HCT116 (cell line): ENCODE measurements at regions not wholly inside any gene's neighbourhood (a gene's known extent, or its start where the extent isn't known, plus 50 kb on each side); places are given as distances from the start of the nearest gene placed in this dataset.

Experiments
- ATAC-seq: fragments of 200-7000 bp; cut with Tn5 transposase; 2 replicates; pipeline ENCODE4 v1.9.1; 2020; ENCODE audit warnings: mild to moderate bottlenecking, moderate library complexity
- BruUV-seq: library from RNA; stranded (reverse); fragments of 400-500 nt; replicated peaks from 2 replicates; lab custom pipeline; 2021; lab: Mats Ljungman, UMichigan
- CTCF ChIA-PET: fragments of 300-600 bp; sonication (Branson Sonifier 250); formaldehyde crosslinking; loops from one replicate; lab custom pipeline; 2021; ENCODE audit warnings: antibody characterized with exemption; lab: Charles Lee
- POLR2A ChIA-PET: fragments of 300-600, 350-600 bp; sonication (Branson Sonifier 250); formaldehyde crosslinking; loops from one replicate; lab custom pipeline; 2021; ENCODE audit warnings: antibody characterized with exemption; lab: Charles Lee
- RAD21 ChIA-PET, 2 experiments: fragments of 300-600 bp; sonication (Branson Sonifier 250); formaldehyde crosslinking; loops; one replicate each; lab custom pipeline; 2023; ENCODE audit warnings: low total read pairs in 2 of 2; ENCODE audit not compliant: uncharacterized antibody in 2 of 2, unreplicated experiment in 2 of 2, low non-redundant PET in 1 of 2; lab: Charles Lee
- DNase-seq: peaks from one replicate; pipeline ENCODE4 v3.0.0-alpha.2; 2010; ENCODE audit warnings: low read depth, low spot score
- H2AFZ ChIP-seq: fragments of 200-600 bp; shearing (Covaris generic), sonication (generic); 2 replicates; pipeline ENCODE4 v1.6.1; 2017; ENCODE audit warnings: low read depth, mixed run types, mixed read lengths, antibody characterized with exemption, low read length; ENCODE audit not compliant: poor library complexity, severe bottlenecking
- H3K27ac ChIP-seq: 2 replicates; pipeline ENCODE4 v1.5.1; 2012; ENCODE audit warnings: low read depth, low read length
- H3K27me3 ChIP-seq: fragments of 200-600 bp; sonication (generic); 2 replicates; pipeline ENCODE4 v1.6.1; 2016; ENCODE audit warnings: mixed run types, low read length, mixed read lengths; ENCODE audit not compliant: insufficient read depth
- H3K36me3 ChIP-seq, 2 experiments: fragments of 200-500 bp in 1 of 2; fragments of 200-600 bp in 1 of 2; sonication (Bioruptor generic) in 1 of 2; sonication (generic) in 1 of 2; 2 replicates each; pipeline versions ENCODE4 v1.5.1 to v1.6.1; 2014 to 2016; ENCODE audit warnings: low read length in 2 of 2, inconsistent platforms in 1 of 2, mixed read lengths in 1 of 2, mixed run types in 1 of 2; ENCODE audit not compliant: insufficient read depth in 2 of 2, control insufficient read depth in 1 of 2
- H3K4me1 ChIP-seq, 2 experiments: fragments of 200-600 bp in 1 of 2; sonication (generic) in 1 of 2; 2 replicates each; pipeline versions ENCODE4 v1.5.1 to v1.6.1; 2012 to 2017; ENCODE audit warnings: low read length in 2 of 2, inconsistent platforms in 1 of 2, mild to moderate bottlenecking in 1 of 2, mixed read lengths in 1 of 2, mixed run types in 1 of 2, moderate library complexity in 1 of 2; ENCODE audit not compliant: insufficient read depth in 2 of 2, control insufficient read depth in 1 of 2
- H3K4me2 ChIP-seq: fragments of 200-600 bp; sonication (generic); 2 replicates; pipeline ENCODE4 v1.6.1; 2017; ENCODE audit warnings: mixed run types, low read length, mixed read lengths
- H3K4me3 ChIP-seq, 2 experiments: fragments of 200-600 bp in 1 of 2; sonication (generic) in 1 of 2; replicated peaks in 1 of 2; 2 replicates each; pipeline ENCODE4 v1.5.1; 2011 to 2016; ENCODE audit warnings: low read length in 2 of 2, control low read depth in 1 of 2, low read depth in 1 of 2, mild to moderate bottlenecking in 1 of 2, mixed read lengths in 1 of 2, mixed run types in 1 of 2
- H3K79me2 ChIP-seq: fragments of 200-600 bp; sonication (generic); 2 replicates; pipeline ENCODE4 v1.6.1; 2017; ENCODE audit warnings: mild to moderate bottlenecking, mixed run types, low read length, moderate library complexity, mixed read lengths; ENCODE audit not compliant: insufficient read depth
- H3K9ac ChIP-seq: fragments of 200-600 bp; sonication (generic); 2 replicates; pipeline ENCODE4 v1.6.1; 2016; ENCODE audit warnings: low read length, mixed read lengths
- H3K9me2 ChIP-seq: fragments of 200-600 bp; sonication (generic), shearing (Covaris generic); 2 replicates; pipeline ENCODE4 v1.6.1; 2017; ENCODE audit warnings: mixed run types, mild to moderate bottlenecking, moderate library complexity; ENCODE audit not compliant: insufficient read depth
- H3K9me3 ChIP-seq, 2 experiments: fragments of 200-500 bp in 1 of 2; fragments of 200-600 bp in 1 of 2; sonication (Bioruptor generic) in 1 of 2; sonication (generic) in 1 of 2; 2 replicates each; pipeline ENCODE4 v1.6.1; 2014 to 2017; ENCODE audit warnings: low read length in 2 of 2, mixed read lengths in 2 of 2, inconsistent platforms in 1 of 2, low read depth in 1 of 2, mild to moderate bottlenecking in 1 of 2, mixed run types in 1 of 2, moderate library complexity in 1 of 2; ENCODE audit not compliant: control insufficient read depth in 1 of 2, insufficient read depth in 1 of 2
- H4K20me1 ChIP-seq: fragments of 200-600 bp; sonication (generic), shearing (Covaris generic); 2 replicates; pipeline ENCODE4 v1.6.1; 2017; ENCODE audit warnings: mixed run types, mild to moderate bottlenecking, moderate library complexity; ENCODE audit not compliant: insufficient read depth
- CBX3 ChIP-seq: IDR thresholded peaks from 2 replicates; pipeline ENCODE4 v1.6.1; 2012; ENCODE audit warnings: low read depth
- CEBPB ChIP-seq: IDR thresholded peaks from 2 replicates; pipeline ENCODE4 v1.6.1; 2012; ENCODE audit warnings: low read depth
- ELF1 ChIP-seq: IDR thresholded peaks from 2 replicates; pipeline ENCODE4 v1.6.1; 2012; ENCODE audit warnings: low read depth, borderline replicate concordance
- EZH2phosphoT487 ChIP-seq: fragments of 200-600 bp; IDR thresholded peaks from 2 replicates; pipeline ENCODE4 v1.6.1; 2018; ENCODE audit warnings: antibody characterized with exemption, borderline replicate concordance
- POLR2A ChIP-seq: IDR thresholded peaks from 2 replicates; pipeline ENCODE4 v1.7.0; 2011; ENCODE audit warnings: borderline replicate concordance; ENCODE audit not compliant: insufficient read depth, insufficient read length; ENCODE audit errors: extremely low read depth
- POLR2AphosphoS5 ChIP-seq: IDR thresholded peaks from 2 replicates; pipeline ENCODE4 v1.6.1; 2011; ENCODE audit warnings: mild to moderate bottlenecking, low read depth, low read length, moderate library complexity
- REST ChIP-seq: IDR thresholded peaks from 2 replicates; pipeline ENCODE4 v1.6.1; 2012; ENCODE audit warnings: low read depth
- YY1 ChIP-seq: IDR thresholded peaks from 2 replicates; pipeline ENCODE4 v1.6.1; 2011; ENCODE audit warnings: low read length, low read depth, moderate library complexity, mild to moderate bottlenecking; ENCODE audit not compliant: insufficient replicate concordance; ENCODE audit errors: extremely low read depth
- intact Hi-C: fragments of 100-400 bp; cut with micrococcal nuclease; formaldehyde crosslinking; loops from 2 replicates; pipeline ENCODE4 v1.10.0; 2022
- TF ChIP-seq, protein P1 (sequence below): IDR thresholded peaks from 2 replicates; pipeline ENCODE4 v1.6.1; 2012

DNA sequence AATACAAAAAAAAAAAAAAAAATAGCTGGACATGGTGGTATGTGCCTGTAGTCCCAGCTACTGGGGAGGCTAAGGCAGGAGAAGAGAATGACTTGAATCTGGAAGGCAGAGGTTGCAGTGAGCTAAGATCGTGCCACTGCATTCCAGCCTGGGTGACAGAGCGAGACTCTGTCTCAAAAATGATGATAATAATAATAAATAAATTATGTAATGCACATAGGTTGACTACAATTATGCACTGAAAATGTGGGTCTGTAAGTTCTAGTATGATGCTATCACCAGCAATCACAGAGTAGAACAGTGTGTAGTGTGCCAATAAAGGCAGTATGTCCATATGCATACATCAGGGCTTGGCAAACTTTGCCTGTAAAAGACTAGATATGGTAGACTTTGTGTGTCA lies 55.6 kb upstream of the MYCN start:
- no peak for TF ChIP-seq POLR2AphosphoS5
- no peak for TF ChIP-seq YY1
- no peak for TF ChIP-seq CEBPB
- TF ChIP-seq, protein P1, sequence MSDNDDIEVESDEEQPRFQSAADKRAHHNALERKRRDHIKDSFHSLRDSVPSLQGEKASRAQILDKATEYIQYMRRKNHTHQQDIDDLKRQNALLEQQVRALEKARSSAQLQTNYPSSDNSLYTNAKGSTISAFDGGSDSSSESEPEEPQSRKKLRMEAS, result no peak
- no peak for TF ChIP-seq REST
- no peak for TF ChIP-seq CBX3
- no peak for TF ChIP-seq ELF1
- TF ChIP-seq POLR2A, result no peak
- TF ChIP-seq EZH2phosphoT487, result no peak
- Histone ChIP-seq H3K4me3 (no peak overlapping the region), H4K20me1 (no peaks in the 10 kb centered on the region), H3K79me2 (no peaks in the 10 kb centered on the region), H3K27me3 (0 out of 2 replicates have a peak, but pooled peaks cover 5% of the 10 kb centered on the region), H2AFZ (no peak overlapping the region), H3K4me2 (no peak overlapping the region), H3K27ac (no peak overlapping the region), H3K36me3 (no peaks in the 10 kb centered on the region), H3K9ac (no peak overlapping the region), H3K4me1 (no peaks in the 10 kb centered on the region), H3K9me2 (no peaks in the 10 kb centered on the region), H3K9me3 (no peaks in the 10 kb centered on the region)
- intact Hi-C loops, result no loop called here
- DNase-seq (no peak), ATAC-seq (no peak)
- no TSS peak for BruUV-seq
- CTCF ChIA-PET, result no interaction called here
- POLR2A ChIA-PET, result no interaction called here
- RAD21 ChIA-PET, result no interaction called here
